B cell (primary cell): ENCODE measurements at regions not wholly inside any gene's neighbourhood (a gene's known extent, or its start where the extent isn't known, plus 50 kb on each side); places are given as distances from the start of the nearest gene placed in this dataset.
"Not testable (repeated sequence)": the region's sequence is repeated elsewhere in the genome, so short reads cannot be mapped to it uniquely, and the experiment has no call there.

Experiments
- ATAC-seq: fragments of 200-7000 bp; cut with Tn5 transposase; one replicate; pipeline ENCODE4 v1.10.0; 2021; ENCODE audit warnings: low read depth, mild to moderate bottlenecking, moderate number of reproducible peaks, moderate library complexity
- CTCF ChIA-PET: fragments of 350-600 bp; sonication (Branson Sonifier 250); formaldehyde crosslinking; loops from one replicate; lab custom pipeline; 2021; ENCODE audit warnings: antibody characterized with exemption, inconsistent platforms; lab: Charles Lee
- POLR2A ChIA-PET: fragments of 350-600 bp; sonication (Branson Sonifier 250); formaldehyde crosslinking; loops from one replicate; lab custom pipeline; 2021; ENCODE audit warnings: antibody characterized with exemption; lab: Charles Lee
- DNase-seq: peaks from one replicate; pipeline ENCODE4 v3.0.0; 2013
- H2AFZ ChIP-seq: 2 replicates; pipeline ENCODE4 v1.6.1; 2012; ENCODE audit warnings: mild to moderate bottlenecking, low read depth, low read length; ENCODE audit not compliant: insufficient read depth, poor library complexity, severe bottlenecking
- H3K27ac ChIP-seq, 2 donors: 1 replicate in 1 of 2; 2 replicates in 1 of 2; pipeline ENCODE4 v1.5.1; 2012 to 2013; ENCODE audit warnings: low read length in 2 of 2, mild to moderate bottlenecking in 2 of 2, moderate library complexity in 1 of 2
- H3K27me3 ChIP-seq, 4 experiments: fragments of 200-600 bp in 1 of 4; sonication (generic) in 1 of 4; replicated peaks in 1 of 4; 1 replicate in 2 of 4; 2 replicates in 2 of 4; pipeline versions ENCODE4 v1.6.1 to v1.7.0; 2013 to 2016; ENCODE audit warnings: low read length in 3 of 4, mild to moderate bottlenecking in 2 of 4, mixed read lengths in 1 of 4, moderate library complexity in 1 of 4; ENCODE audit not compliant: insufficient read depth in 4 of 4, control insufficient read depth in 3 of 4; ENCODE audit errors: control extremely low read depth in 1 of 4
- H3K36me3 ChIP-seq, 2 experiments: replicated peaks in 1 of 2; 1 replicate in 1 of 2; 2 replicates in 1 of 2; pipeline versions ENCODE4 v1.6.1 to v1.7.1; 2013; ENCODE audit warnings: low read length in 1 of 2; ENCODE audit not compliant: insufficient read depth in 2 of 2, control insufficient read depth in 1 of 2; ENCODE audit errors: control extremely low read depth in 1 of 2, extremely low read depth in 1 of 2
- H3K4me1 ChIP-seq, 2 donors: fragments of 200-600 bp in 1 of 2; sonication (generic) in 1 of 2; 1 replicate in 1 of 2; 2 replicates in 1 of 2; pipeline versions ENCODE4 v1.5.1 to v1.6.1; 2013 to 2017; ENCODE audit warnings: low read length in 2 of 2; ENCODE audit not compliant: control insufficient read depth in 2 of 2, insufficient read depth in 2 of 2
- H3K4me2 ChIP-seq: replicated peaks from 2 replicates; pipeline ENCODE3; 2012; ENCODE audit warnings: mild to moderate bottlenecking, low read depth, low read length; ENCODE audit not compliant: poor library complexity, severe bottlenecking
- H3K4me3 ChIP-seq, 5 experiments: fragments of 200-600 bp in 1 of 5; sonication (generic) in 1 of 5; 1 replicate in 3 of 5; 2 replicates in 2 of 5; pipeline versions ENCODE4 v1.5.1 to v1.7.0; 2011 to 2016; ENCODE audit warnings: low read length in 4 of 5, mild to moderate bottlenecking in 4 of 5, low read depth in 2 of 5, control low read depth in 1 of 5, moderate library complexity in 1 of 5; ENCODE audit not compliant: insufficient read depth in 1 of 5; ENCODE audit errors: control extremely low read depth in 1 of 5, extremely low read depth in 1 of 5
- H3K79me2 ChIP-seq: fragments of 200-600 bp; sonication (generic); one replicate; pipeline ENCODE4 v1.6.0; 2016; ENCODE audit warnings: low read length; ENCODE audit not compliant: control insufficient read depth, insufficient read depth
- H3K9ac ChIP-seq: fragments of 200-600 bp; sonication (generic); 2 replicates; pipeline ENCODE4 v1.6.1; 2017; ENCODE audit warnings: mild to moderate bottlenecking, low read length, moderate library complexity
- H3K9me3 ChIP-seq, 3 donors: one replicate each; pipeline versions ENCODE4 v1.6.1 to v1.7.1; 2013; ENCODE audit warnings: low read length in 2 of 3; ENCODE audit not compliant: control insufficient read depth in 2 of 3, insufficient read depth in 1 of 3; ENCODE audit errors: control extremely low read depth in 1 of 3
- H4K20me1 ChIP-seq: 2 replicates; pipeline ENCODE4 v1.6.0; 2012; ENCODE audit warnings: mild to moderate bottlenecking, low read length; ENCODE audit not compliant: insufficient read depth, control insufficient read depth, poor library complexity, severe bottlenecking
- H3K27ac Mint-ChIP-seq: one replicate; pipeline ENCODE4 v1.8.0; 2021; ENCODE audit warnings: mixed read lengths
- H3K27me3 Mint-ChIP-seq: one replicate; pipeline ENCODE4 v1.8.0; 2021; ENCODE audit warnings: mixed read lengths
- H3K4me1 Mint-ChIP-seq: one replicate; pipeline ENCODE4 v1.8.0; 2021; ENCODE audit warnings: mixed read lengths
- H3K4me3 Mint-ChIP-seq: one replicate; pipeline ENCODE4 v1.8.0; 2021; ENCODE audit warnings: mixed read lengths
- H3K9me3 Mint-ChIP-seq: one replicate; pipeline ENCODE4 v1.8.0; 2022; ENCODE audit warnings: mixed read lengths; ENCODE audit not compliant: insufficient read depth
- WGBS: methylation state at CpG from one replicate; pipeline ENCODE4 v1.1.5; 2013; ENCODE audit warnings: missing lambda C conversion rate; ENCODE audit not compliant: insufficient coverage; 5-methylcytosine and 5-hydroxymethylcytosine counted together
- intact Hi-C: fragments of 100-400 bp; cut with micrococcal nuclease; formaldehyde crosslinking; loops from one replicate; pipeline ENCODE4 v1.10.0; 2022
- TF ChIP-seq, protein P1 (sequence below): fragments of 200-600 bp; IDR thresholded peaks from one replicate; pipeline ENCODE4 v1.8.0; 2022; ENCODE audit warnings: antibody characterized with exemption, mild to moderate bottlenecking

DNA sequence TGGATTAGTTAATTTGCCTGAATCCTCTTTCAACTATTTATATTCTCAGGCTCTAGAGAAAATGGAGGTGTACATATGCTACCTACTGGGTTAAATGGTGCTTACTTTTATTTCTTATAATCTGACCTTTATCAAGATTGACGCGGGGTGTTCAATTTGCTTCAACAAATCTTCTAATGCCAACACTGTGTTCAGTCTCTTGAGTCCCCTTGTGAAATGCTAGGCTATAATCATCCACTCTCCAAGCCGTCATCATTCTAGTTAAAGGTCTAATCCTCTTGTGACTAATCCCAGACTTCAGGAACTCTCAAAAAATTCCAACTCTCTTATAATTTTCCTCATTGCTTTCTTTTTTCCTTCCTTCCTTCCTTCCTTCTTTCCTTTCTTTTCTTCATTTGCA lies 1396.2 kb downstream of the CDH8 start:
- Histone ChIP-seq H3K9me3 (peaks cover 0 to 7% (median 1%) of the 10 kb centered on the region in 3 donors), H2AFZ (no peak overlapping the region), H3K27ac (no peak overlapping the region), H3K27me3 (no peaks in the 10 kb centered on the region), H3K4me2 (no peak overlapping the region), H3K9ac (no peak overlapping the region), H3K4me1 (no peaks in the 10 kb centered on the region), H4K20me1 (no peaks in the 10 kb centered on the region), H3K36me3 (no peaks in the 10 kb centered on the region), H3K79me2 (no peaks in the 10 kb centered on the region), H3K4me3 (no peak overlapping the region)
- H3K27ac Mint-ChIP-seq = no peak overlapping the region
- H3K4me1 Mint-ChIP-seq = no peaks in the 10 kb centered on the region
- no peak for ATAC-seq
- H3K4me3 Mint-ChIP-seq = no peak overlapping the region
- H3K9me3 Mint-ChIP-seq = peaks cover 13% of the 10 kb centered on the region
- POLR2A ChIA-PET = no interaction called here
- TF ChIP-seq, protein P1, sequence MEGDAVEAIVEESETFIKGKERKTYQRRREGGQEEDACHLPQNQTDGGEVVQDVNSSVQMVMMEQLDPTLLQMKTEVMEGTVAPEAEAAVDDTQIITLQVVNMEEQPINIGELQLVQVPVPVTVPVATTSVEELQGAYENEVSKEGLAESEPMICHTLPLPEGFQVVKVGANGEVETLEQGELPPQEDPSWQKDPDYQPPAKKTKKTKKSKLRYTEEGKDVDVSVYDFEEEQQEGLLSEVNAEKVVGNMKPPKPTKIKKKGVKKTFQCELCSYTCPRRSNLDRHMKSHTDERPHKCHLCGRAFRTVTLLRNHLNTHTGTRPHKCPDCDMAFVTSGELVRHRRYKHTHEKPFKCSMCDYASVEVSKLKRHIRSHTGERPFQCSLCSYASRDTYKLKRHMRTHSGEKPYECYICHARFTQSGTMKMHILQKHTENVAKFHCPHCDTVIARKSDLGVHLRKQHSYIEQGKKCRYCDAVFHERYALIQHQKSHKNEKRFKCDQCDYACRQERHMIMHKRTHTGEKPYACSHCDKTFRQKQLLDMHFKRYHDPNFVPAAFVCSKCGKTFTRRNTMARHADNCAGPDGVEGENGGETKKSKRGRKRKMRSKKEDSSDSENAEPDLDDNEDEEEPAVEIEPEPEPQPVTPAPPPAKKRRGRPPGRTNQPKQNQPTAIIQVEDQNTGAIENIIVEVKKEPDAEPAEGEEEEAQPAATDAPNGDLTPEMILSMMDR = no peak
- H3K27me3 Mint-ChIP-seq = no peaks in the 10 kb centered on the region
- CTCF ChIA-PET = no interaction called here
- DNase-seq = no peak
- intact Hi-C loops = no loop called here
- 94% methylated on average over 3 of the region's 3 CpGs for WGBS

DNA sequence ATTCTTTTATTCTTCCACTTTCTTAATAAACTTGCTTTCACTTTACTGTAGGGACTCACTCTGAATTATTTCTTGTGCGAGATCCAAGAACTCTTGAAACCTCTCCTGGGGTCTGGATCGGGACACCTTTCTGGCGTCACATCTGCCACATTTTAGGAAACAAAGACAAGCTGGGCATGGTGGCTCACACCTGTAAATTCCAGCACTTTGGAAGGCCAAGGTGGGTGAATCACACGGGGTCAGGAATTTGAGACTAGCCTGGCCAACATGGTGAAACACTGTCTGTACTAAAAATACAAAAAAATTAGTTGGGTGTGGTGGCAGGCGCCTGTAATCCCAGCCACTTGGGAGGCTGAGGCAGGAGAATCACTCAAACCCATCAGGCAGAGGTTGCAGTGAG lies 1399.6 kb downstream of the CDH8 start:
- H3K27me3 ChIP-seq, H3K9me3 ChIP-seq, H3K27ac Mint-ChIP-seq, H3K4me1 ChIP-seq, H3K79me2 ChIP-seq, H4K20me1 ChIP-seq, ATAC-seq, H3K27me3 Mint-ChIP-seq, H3K4me3 Mint-ChIP-seq, DNase-seq, H3K27ac ChIP-seq, H3K9ac ChIP-seq, intact Hi-C loops, CTCF ChIA-PET, H3K4me3 ChIP-seq, H3K36me3 ChIP-seq, H2AFZ ChIP-seq, POLR2A ChIA-PET, H3K4me2 ChIP-seq, H3K4me1 Mint-ChIP-seq: not testable (repeated sequence)
- WGBS = 93% methylated on average over 3 of the region's 5 CpGs
- H3K9me3 Mint-ChIP-seq = peaks cover 21% of the 10 kb centered on the region
